ENCODE measurements at regions not wholly inside any gene's neighbourhood (a gene's known extent, or its start where the extent isn't known, plus 50 kb on each side); places are given as distances from the start of the nearest gene placed in this dataset.

DNA sequence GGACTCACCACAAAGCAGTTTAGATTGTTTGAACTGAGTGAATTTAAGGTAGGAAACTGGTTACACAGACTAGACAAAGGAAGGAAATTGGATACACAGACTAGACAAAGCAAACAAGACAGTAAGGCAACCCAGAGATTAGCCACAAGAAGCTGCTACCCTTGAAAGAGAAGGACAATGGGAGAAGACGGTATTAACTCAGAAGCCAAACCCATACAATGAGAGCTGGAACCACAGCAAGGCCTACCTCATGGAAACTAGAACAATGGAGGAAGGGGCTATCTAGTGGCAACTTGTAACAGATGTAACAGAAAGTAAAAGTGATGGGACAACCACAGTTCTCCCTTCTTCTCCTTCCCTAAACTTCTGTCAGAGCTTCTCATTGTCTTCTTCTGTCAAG, 410.9 kb upstream of the SPRY2 start:
- Histone ChIP-seq H3K27ac (ENCODE audit: low read depth in 1 of 2, low read length in 2 of 2) (no peak overlapping the region), H3K9me3 (ENCODE audit: control insufficient read depth in 4 of 4, low read length in 3 of 4) (no peaks in the 10 kb centered on the region), H3K4me1 (ENCODE audit: control insufficient read depth in 4 of 4, insufficient read depth in 4 of 4, low read length in 3 of 4) (no peaks in the 10 kb centered on the region), H3K27me3 (ENCODE audit: control insufficient read depth in 4 of 4, insufficient read depth in 4 of 4, low read length in 3 of 4) (no peaks in the 10 kb centered on the region), H3K9ac (ENCODE audit: low read depth in 1 of 2, low read length in 2 of 2) (no peak overlapping the region), H3K36me3 (ENCODE audit: control insufficient read depth in 4 of 4, insufficient read depth in 3 of 4, low read depth in 1 of 4, low read length in 3 of 4) (no peaks in the 10 kb centered on the region), H3K4me3 (ENCODE audit: low read depth in 1 of 3, low read length in 3 of 3) (no peak overlapping the region)
- TF ChIP-seq GABPA (IDR thresholded peaks at IDR 0.05 in 1 of 2, conservative IDR thresholded peaks at IDR 0.05 in 1 of 2) (no peak), JUND (IDR thresholded peaks at IDR 0.05) (no peak), RXRA (IDR thresholded peaks at IDR 0.05) (no peak), FOXA1 (IDR thresholded peaks at IDR 0.05) (no peak), HNF4G (IDR thresholded peaks at IDR 0.05) (no peak), YY1 (IDR thresholded peaks at IDR 0.05) (no peak), TAF1 (conservative IDR thresholded peaks at IDR 0.05) (no peak), EGR1 (IDR thresholded peaks at IDR 0.05; ENCODE audit: low read depth in 2 of 2) (no peak), HNF4A (conservative IDR thresholded peaks at IDR 0.05) (no peak), NR2F2 (IDR thresholded peaks at IDR 0.05) (no peak), RAD21 (IDR thresholded peaks at IDR 0.05) (no peak)
- TF ChIP-seq, protein P1, sequence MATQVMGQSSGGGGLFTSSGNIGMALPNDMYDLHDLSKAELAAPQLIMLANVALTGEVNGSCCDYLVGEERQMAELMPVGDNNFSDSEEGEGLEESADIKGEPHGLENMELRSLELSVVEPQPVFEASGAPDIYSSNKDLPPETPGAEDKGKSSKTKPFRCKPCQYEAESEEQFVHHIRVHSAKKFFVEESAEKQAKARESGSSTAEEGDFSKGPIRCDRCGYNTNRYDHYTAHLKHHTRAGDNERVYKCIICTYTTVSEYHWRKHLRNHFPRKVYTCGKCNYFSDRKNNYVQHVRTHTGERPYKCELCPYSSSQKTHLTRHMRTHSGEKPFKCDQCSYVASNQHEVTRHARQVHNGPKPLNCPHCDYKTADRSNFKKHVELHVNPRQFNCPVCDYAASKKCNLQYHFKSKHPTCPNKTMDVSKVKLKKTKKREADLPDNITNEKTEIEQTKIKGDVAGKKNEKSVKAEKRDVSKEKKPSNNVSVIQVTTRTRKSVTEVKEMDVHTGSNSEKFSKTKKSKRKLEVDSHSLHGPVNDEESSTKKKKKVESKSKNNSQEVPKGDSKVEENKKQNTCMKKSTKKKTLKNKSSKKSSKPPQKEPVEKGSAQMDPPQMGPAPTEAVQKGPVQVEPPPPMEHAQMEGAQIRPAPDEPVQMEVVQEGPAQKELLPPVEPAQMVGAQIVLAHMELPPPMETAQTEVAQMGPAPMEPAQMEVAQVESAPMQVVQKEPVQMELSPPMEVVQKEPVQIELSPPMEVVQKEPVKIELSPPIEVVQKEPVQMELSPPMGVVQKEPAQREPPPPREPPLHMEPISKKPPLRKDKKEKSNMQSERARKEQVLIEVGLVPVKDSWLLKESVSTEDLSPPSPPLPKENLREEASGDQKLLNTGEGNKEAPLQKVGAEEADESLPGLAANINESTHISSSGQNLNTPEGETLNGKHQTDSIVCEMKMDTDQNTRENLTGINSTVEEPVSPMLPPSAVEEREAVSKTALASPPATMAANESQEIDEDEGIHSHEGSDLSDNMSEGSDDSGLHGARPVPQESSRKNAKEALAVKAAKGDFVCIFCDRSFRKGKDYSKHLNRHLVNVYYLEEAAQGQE (IDR thresholded peaks at IDR 0.05), result no peak
- TF ChIP-seq, protein P2, sequence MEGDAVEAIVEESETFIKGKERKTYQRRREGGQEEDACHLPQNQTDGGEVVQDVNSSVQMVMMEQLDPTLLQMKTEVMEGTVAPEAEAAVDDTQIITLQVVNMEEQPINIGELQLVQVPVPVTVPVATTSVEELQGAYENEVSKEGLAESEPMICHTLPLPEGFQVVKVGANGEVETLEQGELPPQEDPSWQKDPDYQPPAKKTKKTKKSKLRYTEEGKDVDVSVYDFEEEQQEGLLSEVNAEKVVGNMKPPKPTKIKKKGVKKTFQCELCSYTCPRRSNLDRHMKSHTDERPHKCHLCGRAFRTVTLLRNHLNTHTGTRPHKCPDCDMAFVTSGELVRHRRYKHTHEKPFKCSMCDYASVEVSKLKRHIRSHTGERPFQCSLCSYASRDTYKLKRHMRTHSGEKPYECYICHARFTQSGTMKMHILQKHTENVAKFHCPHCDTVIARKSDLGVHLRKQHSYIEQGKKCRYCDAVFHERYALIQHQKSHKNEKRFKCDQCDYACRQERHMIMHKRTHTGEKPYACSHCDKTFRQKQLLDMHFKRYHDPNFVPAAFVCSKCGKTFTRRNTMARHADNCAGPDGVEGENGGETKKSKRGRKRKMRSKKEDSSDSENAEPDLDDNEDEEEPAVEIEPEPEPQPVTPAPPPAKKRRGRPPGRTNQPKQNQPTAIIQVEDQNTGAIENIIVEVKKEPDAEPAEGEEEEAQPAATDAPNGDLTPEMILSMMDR (IDR thresholded peaks at IDR 0.05; ENCODE audit: low read depth, low read length, missing input control), result no peak
- TF ChIP-seq, protein P3, sequence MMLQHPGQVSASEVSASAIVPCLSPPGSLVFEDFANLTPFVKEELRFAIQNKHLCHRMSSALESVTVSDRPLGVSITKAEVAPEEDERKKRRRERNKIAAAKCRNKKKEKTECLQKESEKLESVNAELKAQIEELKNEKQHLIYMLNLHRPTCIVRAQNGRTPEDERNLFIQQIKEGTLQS (IDR thresholded peaks at IDR 0.05), result no peak
- TF ChIP-seq, protein P4, sequence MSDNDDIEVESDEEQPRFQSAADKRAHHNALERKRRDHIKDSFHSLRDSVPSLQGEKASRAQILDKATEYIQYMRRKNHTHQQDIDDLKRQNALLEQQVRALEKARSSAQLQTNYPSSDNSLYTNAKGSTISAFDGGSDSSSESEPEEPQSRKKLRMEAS (IDR thresholded peaks at IDR 0.05), result no peak
- TF ChIP-seq, protein P5, sequence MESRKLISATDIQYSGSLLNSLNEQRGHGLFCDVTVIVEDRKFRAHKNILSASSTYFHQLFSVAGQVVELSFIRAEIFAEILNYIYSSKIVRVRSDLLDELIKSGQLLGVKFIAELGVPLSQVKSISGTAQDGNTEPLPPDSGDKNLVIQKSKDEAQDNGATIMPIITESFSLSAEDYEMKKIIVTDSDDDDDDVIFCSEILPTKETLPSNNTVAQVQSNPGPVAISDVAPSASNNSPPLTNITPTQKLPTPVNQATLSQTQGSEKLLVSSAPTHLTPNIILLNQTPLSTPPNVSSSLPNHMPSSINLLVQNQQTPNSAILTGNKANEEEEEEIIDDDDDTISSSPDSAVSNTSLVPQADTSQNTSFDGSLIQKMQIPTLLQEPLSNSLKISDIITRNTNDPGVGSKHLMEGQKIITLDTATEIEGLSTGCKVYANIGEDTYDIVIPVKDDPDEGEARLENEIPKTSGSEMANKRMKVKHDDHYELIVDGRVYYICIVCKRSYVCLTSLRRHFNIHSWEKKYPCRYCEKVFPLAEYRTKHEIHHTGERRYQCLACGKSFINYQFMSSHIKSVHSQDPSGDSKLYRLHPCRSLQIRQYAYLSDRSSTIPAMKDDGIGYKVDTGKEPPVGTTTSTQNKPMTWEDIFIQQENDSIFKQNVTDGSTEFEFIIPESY (IDR thresholded peaks at IDR 0.05), result no peak
- 61% methylated on average over 1 of the region's 1 CpG for WGBS
- DNase-seq (ENCODE audit: low spot score), result no peak
